Esophagus squamous epithelium (tissue), 4 donors: ENCODE measurements at regions not wholly inside any gene's neighbourhood (a gene's known extent, or its start where the extent isn't known, plus 50 kb on each side); places are given as distances from the start of the nearest gene placed in this dataset.

Source experiments
- CTCF ChIP-seq, 6 experiments: fragments of 450-650 bp in 4 of 6; fragments of 200-600 bp in 2 of 6; sonication (generic) in 2 of 6; IDR thresholded peaks; one replicate each; pipeline ENCODE4 v1.5.1; 2016 to 2019; ENCODE audit warnings: antibody characterized with exemption in 6 of 6, mild to moderate bottlenecking in 4 of 6, moderate library complexity in 4 of 6
- POLR2A ChIP-seq, 4 donors: fragments of 450-650 bp; IDR thresholded peaks; one replicate each; pipeline ENCODE4 v1.6.1; 2017; ENCODE audit warnings: antibody characterized with exemption in 4 of 4, mild to moderate bottlenecking in 4 of 4, moderate library complexity in 3 of 4

GRCh38 chr3:18018491-18019160 lies 276.2 kb upstream of the TBC1D5 start:
- TF ChIP-seq CTCF (IDR thresholded peaks at IDR 0.05) (no peak), POLR2A (IDR thresholded peaks at IDR 0.05) (no peak)
